Stimulated activated CD4-positive, alpha-beta T cell treated with anti-CD3 and anti-CD28 coated beads, Interleukin-1b, Interleukin-23, amount 100 ng/mL, for 1 hour (primary cell): ENCODE measurements at regions not wholly inside any gene's neighbourhood (a gene's known extent, or its start where the extent isn't known, plus 50 kb on each side); places are given as distances from the start of the nearest gene placed in this dataset.

Experiments
- DNase-seq, 2 donors: peaks; one replicate each; pipeline ENCODE4 v3.0.0-alpha.2; 2020; ENCODE audit warnings: low read depth in 2 of 2

DNA sequence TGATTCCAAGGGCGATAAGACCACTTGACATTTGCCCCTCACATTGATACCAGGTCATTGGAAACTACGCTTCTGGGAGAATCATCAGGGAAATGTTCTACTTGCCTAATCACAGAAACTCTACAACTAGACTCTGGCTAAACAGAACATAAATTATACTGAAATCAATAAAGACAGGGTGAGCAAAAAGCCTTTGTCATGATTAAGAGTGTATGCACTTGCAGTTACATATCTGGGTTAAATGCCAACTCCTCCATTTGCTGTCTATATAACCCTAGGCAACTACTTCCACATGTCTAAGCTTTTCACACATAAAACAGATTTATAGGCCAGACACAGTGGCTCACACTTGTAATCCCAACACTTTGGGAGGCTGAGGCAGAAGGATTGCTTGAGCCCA, 125.7 kb downstream of the PHLDA1 start:
- no peak for DNase-seq

DNA sequence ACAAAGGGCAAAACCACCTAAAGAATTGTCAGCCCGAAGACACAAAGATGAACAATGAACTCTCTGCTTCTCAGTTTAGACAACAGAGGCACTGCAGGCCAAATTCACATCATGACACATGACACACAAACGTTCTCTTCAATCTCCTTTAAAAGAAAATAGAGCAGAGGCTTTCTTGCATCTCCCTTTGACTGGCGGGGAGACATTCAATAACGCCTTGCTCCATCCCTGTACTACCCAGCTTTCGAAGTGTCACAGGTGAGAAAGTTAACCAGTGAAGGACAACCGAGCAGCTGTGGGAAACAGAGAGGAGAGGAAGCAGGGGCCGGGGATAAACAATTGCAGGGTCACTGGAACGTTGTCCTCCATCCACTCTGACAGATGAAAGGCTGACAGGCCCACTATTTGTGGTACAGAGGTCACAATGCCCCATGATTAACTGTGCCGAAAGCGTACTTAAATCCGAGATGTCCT, 130.8 kb downstream of the PHLDA1 start:
- no peak for DNase-seq

DNA sequence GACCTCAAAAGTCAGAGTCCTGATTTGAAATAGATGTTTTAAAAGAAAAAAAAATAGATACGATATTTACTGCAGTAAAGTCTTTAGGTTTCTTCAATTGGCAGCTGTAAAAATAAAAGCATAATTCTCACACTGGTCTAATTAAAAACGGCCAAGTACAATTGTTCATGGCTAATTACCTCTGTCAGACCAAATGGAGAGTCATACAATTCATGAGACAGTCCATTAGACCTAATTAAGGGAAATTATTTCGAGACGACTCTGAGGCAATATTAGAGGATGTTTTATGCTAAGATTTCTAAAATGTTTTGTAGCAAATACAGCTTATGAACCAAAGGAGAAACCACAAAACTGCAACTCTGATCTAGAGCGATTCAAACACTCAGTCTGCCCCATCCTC, 131.3 kb downstream of the PHLDA1 start:
- DNase-seq: no peak

DNA sequence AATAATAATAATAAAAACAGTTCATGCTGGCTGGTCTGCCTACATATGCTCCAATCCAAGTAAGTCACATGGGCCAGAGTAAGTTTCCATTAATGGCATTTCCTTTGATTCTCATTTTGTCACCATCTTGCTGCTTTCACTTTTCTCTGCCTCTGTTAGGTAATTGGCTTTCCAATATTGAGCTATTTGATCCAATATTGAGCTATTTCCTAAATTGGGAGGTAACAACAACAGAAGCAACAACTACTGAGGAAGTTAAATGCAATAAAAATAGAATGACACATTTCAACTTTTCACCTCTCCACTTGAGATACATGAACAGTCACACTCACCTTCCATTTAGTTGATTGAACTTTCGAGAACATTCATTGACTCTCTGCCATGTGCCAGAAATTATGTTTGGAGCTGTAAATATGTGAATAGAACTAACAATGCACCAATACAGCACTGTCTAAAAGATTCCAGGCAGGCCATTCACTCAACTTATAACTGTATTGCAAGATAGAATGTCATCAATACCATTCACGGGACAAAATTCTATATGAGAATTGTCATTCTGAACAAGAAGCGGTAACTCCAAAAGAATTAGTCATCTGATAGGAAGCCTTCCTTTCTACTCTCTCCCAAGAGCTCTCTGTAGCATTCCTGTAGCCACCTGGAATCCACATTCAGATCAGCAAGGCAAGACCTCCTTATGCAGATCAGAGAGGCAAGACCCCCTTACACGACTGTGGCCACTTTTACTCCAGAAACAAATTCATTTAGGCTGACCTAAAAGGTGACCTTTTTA, 136.4 kb downstream of the PHLDA1 start:
- DNase-seq: no peak

DNA sequence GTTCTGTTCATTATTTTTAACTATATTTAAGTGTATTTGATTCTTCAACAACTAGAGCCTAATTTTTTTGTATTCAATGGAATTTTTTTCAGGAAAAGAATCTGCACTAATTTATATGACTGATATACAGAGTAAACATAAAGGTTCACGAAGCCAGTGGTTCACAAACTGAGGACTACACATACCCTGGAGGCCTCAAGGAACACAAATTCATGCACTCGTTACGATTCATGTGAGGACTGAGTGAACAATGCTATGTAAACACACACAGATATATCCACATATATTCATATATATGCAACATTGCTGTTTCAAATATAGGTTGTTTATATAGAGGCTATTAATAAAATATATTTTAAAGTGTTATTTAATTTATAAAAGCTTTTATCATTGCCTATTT, 137.8 kb downstream of the PHLDA1 start:
- DNase-seq: no peak

DNA sequence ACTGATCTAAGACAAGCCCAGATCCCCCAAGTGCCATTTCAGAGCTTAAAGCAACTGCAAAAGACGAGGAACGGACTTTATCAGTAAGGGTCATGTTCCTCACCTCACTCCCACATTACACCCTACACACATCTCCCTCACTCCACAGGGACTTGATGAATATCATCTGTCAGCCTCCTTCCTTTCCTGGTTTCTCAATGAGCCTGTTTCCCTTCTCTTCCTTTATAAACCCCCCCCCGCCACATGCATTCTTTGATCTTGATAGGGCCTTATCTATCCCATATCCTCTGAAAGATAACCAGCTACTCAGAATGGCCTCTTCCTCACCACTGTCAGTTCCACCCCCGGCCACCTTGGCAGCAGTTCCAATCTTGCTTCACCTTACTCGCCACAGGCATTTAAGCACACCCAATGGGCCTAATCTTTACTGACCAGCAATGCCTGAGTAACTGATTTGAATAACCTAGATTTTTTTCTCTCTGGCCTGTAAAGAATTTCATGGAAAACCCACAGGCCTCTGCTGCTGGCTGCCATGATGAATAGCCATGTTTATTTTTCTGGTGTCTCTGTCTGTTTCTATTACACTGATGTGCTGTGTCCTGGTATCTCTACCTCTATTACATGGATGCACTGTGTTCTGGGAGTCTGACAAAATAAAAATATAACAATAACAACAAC, 138.7 kb downstream of the PHLDA1 start:
- DNase-seq: no peak

DNA sequence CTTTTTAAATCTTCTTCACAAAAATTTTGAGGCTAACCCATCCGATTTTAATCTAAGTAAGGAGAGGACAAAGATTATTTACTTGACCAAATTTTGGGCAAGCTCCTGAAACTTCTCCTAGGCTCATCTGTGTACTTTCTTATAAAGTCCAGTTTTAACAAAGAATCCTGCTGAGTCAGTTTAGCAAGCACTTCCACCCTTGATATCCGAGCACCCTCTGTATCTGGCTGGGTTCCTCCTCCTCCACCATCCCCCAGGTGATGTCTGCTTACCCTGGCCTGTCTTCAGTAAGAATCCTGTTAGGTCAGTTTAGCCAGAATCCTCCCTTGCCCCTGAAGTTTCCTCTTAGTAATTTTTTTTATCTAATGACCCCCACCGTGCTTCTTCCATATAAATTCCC, 140.5 kb downstream of the PHLDA1 start:
- no peak for DNase-seq

DNA sequence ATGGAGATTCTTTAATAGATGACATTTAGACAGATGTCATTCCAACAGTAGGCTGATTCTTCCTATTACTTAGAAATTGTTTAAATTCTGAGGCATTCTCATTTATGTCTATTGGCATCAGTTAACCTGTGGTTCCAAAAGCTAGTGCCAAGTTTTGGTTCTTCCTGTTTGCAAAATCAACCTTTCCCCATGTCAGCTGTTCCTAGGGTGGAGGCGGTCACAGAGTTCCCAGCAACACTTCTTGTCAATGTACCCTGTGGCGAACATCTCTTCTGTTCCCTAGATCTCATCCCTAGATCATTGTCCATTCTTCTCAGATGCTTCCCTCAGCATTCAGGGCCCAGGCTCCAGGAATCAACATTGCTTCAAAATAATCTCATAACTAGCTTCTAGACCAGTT, 140.9 kb downstream of the PHLDA1 start:
- DNase-seq: no peak

DNA sequence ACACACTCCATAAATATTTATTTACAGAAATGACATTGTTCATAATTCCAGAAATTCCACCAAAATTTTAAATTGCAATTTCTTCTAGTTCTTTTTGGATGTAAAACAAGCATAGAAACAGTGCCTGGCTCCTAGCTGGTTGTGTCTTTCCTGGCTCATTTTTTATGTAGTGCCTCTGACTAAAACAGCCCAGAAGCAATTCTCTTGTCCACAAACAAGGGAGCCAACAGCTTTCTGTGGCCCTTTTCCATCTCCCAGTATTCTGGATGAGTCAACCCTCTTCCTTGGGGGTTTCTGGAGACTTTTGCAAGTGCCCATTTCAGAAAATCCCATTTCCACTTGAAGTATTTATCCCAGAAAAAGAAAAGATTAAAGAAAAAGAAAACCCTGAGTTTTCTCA, 141.4 kb downstream of the PHLDA1 start:
- no peak for DNase-seq

DNA sequence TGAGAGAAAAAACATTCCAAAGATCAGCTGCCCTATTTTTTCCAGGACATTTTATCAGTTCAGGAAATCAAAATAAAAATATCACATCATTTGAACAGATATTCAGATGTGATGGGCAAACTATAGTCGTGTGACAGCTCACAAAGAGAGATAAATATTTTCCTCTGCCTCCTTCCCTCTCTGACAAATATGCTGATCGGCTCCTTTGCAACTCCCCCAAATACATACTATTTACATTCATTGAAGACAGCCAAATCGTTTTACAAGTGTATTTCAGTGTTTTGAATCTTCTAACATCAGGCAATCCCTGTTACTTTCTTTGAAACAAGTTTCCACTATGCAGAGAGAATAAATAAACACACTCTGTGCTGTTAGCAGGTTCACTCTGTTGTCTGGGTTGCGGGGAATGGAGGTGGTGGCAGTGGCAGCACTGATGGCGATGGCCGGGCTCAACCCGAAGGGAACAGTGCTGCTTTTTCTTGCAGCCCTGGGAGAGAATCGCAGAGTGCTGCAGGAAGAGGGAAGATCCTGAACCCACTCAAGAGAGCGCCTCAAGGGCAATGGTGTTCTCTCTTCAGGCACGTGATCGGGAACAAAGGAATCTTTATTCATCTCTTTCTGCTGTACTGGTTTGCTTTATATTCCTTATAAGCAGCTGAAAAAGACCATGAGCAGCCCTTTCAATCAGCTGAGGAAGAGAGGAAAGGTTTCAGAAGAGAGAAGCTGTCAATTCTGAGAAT, 142.5 kb downstream of the PHLDA1 start:
- no peak for DNase-seq

DNA sequence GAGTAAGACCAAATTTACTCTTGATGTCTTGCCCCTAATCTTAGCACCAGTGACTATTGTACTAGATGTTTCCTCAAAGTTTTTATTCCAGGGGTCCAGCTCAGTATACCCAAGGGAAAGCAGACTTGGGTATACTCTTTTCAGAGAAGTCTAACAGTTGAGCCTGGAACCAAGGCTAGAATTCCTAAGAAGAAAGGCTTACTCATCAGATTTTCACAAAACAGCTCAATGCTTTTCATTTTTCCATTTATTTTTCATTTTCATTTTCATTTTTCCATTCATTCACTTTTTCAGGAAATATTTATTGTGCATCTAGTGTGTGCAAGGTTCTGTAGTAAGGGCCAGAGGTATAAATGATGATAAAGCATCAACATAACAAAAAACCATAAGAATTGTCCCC, 143.2 kb downstream of the PHLDA1 start:
- no peak for DNase-seq

DNA sequence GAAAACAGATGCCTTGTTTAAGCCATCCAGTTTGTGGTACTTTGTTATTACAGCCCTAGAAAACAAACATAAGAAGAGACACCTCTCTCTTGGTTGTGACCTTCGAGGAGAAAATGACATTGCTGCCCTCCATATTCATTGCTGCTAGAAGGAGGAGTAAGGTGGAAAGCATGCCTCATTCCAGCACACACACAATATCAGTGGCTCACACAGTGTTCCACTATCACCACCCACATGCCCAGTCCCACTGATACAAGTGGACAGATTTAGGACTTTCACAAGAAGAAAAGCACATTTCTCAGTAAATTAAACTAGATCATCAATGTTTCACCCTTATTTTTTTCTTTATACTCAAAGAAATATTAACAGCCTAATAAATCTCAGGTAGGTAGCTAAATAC, 143.6 kb downstream of the PHLDA1 start:
- DNase-seq: no peak

DNA sequence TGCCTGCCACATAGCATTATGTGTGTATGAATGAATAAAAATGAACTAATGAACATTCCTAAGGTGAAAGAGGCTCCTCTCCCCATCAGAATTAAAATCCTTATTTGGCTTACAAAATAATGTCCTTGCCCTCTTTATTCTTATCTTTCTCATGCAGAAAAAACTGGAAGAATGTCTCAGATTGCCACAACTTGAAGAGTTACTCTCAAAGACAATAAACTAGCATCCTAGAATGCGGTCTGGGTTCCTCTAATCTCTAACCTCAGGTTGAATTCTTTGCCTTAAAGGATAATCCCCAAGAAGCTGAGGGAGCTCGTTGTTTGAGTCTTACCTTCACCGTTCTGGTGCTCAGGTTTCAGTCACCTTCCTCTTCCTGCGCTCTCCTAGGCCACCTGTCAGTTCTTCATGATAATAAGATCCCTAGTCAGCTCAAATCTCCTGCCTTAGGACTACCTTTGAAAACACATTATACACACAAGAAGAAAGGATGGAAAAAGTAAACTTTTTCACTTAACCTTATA, 147.1 kb downstream of the PHLDA1 start:
- no peak for DNase-seq

DNA sequence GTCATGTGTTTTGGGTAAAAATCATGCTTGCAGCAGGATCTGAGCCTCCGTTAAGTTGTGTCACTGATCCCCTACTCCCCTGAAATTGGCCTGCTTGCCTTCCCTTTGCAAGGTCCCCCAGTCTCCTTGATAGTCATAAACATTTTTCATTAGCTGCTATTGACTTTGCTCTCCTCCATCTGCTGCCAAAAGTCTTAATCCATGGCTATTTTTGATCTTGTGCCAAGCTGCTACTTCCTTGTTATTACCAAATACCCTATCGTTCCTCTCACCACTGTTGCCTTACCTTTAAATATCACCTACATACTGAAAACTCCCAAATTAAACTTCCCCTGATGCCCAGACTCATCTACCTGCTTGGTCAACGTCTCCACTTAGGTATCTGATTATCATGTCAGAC, 148.3 kb downstream of the PHLDA1 start:
- no peak for DNase-seq

DNA sequence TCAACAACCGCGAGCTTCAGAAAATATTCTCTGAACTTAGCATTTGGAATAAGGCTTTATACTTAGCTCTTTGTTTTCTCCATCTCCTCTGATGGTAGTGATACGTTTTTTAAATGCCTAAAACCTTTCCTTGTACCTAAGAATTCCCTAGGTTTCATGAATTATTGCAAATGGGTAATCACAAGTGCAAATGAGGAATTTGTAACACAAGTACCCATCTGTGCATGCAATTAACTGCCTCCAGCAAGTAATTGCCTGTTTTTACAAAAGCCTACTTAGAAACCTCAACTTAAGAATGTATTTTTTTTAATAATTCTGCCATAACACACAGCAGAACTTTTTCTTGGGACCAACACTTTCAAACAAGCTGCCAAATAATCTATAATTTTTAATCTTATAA, 149.2 kb downstream of the PHLDA1 start:
- no peak for DNase-seq

DNA sequence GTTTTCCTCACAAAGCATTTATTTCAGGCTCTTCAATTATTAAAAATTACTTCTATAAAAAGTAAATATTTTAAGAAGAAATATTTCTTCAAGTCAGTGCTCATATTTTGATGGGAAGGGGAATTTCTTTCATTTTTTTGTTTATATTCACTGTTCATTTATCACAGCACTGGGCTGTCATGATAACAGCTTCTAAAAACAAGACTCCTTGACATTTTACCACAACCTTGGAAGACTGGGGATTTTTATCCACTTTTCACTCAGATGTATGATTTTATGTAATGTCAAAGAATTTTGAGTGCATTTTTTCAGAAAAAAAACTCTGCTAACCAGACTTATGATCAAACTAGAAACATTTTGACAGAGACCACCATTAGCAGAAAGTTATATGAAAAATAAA, 149.7 kb downstream of the PHLDA1 start:
- DNase-seq: no peak

DNA sequence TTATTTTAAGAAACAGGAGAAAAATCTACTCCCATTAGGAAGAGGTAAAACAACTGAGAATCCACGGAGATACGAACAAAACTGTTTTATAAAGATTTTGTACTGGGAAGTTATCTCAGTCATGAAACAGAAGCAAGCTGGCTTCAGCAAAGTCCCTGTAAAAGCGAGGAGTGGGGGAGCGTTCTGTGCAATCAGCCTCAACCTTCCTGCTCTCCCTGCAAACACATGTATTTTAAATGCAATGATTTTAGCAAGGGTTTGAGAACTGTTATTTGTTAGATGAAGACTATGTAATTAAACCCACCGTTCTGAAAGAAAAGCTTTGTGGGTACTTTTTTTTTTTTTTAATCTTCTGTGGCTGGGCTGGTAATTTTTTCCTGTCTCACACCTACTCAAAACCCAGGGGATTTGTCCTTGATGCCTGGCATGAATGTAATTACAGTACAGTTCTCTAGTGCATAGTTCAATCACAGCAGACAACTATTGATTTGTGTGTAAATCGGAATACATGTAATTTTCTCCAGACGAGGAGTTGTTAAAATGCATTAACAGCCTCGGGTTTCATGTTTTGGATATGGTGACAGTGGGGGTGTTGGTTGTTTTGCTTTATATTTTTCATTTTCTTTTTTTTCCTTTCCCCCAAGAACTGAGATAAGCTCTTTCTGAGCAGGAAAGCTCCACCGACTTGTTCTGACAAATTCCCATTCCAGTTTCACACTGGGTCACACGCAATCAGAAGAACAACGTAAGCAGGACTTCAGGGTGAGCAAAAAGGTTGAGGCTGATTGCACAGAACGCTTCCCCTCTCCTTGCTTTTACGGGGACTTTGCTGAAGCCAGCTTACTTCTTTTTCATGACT, 153.6 kb downstream of the PHLDA1 start:
- no peak for DNase-seq

DNA sequence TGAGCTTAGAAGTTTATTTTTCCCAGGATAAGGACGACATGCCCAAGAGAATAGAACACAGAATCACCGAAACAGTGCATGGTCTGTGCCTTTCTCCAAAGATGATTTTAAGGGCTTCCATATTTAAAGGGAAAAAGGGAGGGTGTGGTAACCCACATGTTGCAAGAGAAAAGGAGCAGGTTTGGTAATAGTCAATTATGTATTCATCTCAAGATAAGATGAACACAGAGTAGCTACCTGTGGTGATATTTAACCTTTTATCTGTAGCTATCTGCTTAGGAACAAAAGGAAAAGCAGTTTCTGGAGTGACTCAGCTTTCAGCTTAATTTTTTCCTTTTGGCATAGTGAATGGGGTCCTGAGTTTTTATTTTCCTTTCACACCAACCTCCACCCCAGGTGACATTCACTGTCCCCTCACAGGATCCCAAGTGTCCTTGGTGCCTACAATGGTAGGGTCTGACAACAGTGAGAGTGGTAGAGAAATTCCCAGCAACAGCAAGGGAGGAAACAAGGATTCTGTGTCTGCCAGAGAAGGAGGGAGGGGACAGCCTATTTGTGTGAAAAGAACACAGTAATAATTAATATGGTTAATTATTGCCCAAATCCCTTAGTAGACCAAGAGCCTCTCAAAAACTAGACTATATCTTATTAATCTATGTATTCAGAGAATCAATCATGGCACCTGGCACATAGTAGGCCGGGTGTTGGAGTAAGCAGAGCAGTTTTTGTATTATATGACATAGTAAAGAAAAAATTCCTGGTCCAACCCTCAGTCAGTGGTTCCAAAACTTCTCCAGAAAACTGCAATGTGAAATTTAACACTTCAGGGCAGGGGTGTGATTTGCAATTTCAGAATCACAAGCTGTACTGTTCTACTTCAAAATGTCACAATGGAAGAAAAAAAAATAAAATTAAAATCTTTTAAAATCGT, 154.5 kb downstream of the PHLDA1 start:
- no peak for DNase-seq

DNA sequence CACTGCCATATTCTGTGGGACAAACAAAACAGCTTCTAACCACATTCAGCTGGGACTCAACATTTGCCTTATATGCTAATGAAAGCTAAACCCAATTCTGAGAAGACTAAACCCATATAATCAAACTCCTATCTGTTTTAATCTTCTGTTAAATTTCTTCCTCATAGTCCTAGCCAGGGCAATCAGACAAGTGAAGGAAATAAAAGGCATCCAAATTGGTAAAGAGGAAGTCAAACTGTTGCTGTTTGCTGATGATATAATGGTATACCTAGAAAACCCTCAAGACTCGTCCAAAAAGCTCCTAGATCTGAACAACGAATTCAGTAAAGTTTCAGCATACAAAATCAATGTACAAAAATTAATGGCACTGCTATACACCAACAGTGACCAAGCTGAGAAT, 157.1 kb downstream of the PHLDA1 start:
- DNase-seq: no peak

DNA sequence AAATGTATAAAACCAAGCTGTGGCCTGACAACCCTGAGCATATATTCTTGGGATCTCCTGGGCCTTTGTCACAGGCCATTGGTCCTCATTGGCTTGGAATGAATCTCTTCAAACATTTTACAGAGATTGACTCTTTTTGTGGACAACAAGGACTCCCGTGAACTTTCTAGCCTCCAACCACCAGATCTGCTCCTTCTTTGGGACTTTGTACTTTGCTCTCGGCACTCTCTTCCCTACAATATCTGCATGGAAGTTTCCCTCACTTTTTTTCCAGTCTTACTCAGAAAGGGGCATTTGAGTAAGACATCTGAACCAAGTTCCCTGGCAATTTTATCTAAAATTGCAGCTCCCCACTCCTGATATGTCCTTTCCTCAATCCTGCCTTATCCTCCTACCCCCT, 158.8 kb downstream of the PHLDA1 start:
- no peak for DNase-seq

DNA sequence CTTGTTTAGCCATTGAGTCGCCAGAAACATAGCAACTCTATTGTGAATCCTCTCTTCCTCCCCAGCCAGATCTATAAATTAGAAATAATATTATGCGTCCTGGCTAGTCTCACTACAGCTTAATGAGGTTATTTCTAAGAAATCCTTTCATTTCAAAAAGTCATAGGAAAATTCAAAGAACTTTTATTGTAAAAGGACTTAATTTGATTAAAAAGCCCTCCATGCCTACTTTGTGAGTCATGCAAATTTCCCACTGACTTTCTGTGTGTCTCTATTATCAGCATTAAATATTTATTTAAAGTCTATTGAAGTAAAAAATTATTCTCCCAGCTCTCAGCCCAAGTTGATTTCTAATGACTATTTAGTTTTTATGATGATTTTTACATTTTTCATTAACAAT, 160.7 kb downstream of the PHLDA1 start:
- DNase-seq: no peak
